Left hindlimb (tissue), 1 donor: ENCODE measurements at regions not wholly inside any gene's neighbourhood (a gene's known extent, or its start where the extent isn't known, plus 50 kb on each side); places are given as distances from the start of the nearest gene placed in this dataset.

Experiments used
- DNase-seq: peaks from one replicate; pipeline ENCODE4 v3.0.0-alpha.2; 2018

DNA sequence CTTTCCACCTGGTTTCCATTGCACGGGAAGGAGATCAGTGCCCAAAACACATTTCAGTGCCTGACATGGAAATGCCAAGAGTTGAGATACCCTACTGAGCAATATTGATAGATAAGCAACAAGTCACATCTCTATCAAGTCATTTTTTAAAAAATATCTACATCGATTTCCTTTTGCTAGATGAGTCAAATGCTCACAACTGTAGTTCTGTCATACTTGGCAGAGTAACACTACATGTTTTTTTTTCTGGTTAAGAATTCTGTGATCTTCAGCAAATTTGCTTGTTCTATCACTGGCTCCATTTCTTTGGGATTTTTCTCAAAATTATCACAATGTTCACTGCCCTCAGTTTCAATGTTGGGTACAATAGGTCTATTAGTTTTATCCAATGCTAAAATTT, 145.4 kb downstream of the ZC3H11B start:
- no peak for DNase-seq

DNA sequence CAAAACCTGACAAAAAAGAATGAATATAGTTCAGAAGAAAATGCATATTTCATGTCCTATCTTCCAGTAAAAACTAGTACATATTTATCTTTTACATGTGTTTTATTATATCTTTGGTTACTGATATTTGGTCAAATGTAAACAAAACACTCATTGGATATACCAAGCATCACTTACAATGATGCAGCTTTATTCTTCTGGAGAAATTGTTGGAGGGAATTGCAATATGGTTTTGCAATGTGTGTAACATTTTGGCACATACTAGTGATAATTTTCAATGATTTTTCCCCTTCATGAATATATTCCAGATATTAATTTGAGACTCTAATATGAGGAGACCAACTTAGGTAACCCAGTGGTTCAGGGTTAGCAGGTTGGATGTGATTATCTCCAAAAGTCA, 146.1 kb downstream of the ZC3H11B start:
- DNase-seq = no peak

DNA sequence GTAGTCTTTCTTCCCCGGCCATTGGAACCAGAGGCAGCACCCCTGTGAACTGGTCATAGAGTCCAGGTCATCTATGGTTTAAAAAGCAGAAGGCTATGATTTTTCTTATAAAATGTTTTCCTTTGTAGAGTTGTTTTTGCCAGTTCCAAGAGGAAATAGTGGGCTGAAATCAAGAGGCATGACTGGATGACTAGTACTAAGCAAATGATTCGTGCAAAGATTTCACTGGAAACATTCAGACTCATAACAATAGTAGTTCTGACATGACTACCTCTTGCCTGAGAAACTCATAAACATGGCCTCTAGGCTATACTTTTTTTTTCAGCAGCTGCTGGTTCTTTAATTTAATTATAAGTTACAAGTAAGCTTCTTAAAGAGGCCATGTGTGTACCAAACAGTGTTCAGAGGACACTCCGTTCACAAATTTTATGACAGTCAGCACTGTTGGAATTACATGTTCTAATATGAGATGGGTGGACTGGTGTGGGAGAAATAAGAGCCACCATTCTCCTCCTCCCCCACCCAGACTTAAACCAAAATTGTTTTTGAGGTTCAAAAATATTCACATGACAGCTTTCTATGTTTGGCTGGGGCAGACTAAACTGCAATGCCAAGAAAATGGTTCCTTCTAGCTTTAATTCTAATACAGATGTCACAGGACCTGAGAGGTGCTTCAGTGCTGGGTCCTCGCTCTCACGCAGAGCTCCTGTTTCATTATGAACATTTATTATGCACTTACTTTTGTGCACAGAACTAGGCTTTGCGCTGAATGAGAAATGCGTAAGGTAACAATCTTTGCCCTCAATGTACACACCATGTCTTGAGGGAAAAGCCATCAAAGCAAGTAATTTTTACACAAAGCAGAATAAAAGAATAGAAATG, 147.5 kb downstream of the ZC3H11B start:
- DNase-seq = no peak

DNA sequence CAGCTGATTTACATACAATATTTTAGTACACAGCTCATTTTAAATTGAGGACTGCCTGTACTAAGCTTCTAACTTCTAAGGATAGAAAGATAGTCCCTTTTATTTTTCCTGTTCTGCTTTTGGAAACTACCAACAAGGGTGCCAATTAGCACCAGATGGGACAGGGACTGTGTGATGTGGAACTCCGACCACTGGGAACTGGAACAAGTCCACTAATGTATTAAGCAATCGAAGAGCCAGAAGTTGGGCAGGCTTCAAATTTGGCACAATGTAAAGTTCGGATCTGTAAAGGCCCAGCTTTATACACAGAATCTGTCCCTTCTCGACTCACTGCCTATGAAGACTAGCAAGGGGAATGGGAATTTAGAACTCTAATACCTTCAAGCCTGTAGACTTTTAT, 149.3 kb downstream of the ZC3H11B start:
- peak; percentile 38 for DNase-seq

DNA sequence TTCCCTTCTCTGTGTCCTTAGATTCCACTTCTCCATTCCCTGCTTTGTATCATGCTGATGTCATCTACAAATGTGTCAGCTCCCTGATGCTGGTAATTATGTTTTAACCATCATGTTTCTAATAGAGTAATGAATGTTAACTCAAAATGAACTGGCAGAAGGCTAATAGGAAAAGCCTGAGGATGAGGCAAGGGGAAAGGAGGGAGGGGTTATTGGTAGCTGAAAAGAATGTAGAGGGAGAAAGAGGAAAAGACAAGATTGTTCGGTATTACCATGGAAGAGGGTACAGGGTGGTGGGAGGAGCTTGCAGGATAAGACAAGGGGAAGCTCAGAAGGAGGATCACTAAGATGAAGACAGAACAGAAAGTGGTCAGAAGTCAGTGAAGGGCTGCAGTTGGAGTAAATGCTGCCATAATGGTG, 150.9 kb downstream of the ZC3H11B start:
- no peak for DNase-seq

DNA sequence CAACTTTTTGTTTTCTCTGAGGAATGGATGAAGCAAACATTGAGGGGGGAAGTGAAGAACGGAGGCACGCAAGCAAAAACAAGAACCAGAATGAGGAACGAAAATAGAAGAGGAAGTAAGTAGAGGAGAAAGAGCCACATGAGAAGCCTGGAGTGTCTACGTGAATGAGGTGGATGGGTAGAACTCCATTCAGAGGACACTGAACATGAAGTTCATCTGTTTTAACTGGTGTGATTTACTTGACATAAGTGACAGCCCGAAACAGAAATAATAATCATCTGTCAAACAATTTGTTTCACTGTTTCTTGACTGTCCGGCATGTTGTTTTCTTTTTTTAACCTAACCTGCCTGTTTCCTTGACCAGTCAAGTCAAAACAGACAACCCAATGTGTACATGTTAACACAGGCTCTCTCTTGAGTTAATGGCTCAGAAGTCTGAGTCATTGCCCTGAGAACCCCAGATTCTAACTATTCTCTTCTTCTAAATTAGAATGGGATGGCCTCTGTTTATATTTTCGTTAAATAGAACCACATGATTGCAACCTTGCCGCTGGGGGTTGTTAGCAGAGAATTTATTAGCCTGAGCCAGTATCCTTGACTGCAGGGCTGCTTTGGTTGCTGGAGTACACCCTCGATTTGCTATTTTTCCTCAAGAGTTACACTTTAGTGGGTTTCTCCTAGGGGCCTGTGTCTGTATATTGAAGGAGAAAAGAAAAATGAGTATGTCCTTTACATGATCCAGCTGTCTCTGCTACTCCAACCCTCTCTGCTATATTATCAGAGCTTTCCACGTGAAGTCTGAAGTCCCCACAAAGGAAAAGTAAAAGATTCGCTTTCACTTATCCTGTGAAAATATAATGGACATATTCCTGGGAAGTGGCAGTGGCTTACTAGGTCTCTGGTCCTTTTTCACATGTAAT, 151.7 kb downstream of the ZC3H11B start:
- no peak for DNase-seq

DNA sequence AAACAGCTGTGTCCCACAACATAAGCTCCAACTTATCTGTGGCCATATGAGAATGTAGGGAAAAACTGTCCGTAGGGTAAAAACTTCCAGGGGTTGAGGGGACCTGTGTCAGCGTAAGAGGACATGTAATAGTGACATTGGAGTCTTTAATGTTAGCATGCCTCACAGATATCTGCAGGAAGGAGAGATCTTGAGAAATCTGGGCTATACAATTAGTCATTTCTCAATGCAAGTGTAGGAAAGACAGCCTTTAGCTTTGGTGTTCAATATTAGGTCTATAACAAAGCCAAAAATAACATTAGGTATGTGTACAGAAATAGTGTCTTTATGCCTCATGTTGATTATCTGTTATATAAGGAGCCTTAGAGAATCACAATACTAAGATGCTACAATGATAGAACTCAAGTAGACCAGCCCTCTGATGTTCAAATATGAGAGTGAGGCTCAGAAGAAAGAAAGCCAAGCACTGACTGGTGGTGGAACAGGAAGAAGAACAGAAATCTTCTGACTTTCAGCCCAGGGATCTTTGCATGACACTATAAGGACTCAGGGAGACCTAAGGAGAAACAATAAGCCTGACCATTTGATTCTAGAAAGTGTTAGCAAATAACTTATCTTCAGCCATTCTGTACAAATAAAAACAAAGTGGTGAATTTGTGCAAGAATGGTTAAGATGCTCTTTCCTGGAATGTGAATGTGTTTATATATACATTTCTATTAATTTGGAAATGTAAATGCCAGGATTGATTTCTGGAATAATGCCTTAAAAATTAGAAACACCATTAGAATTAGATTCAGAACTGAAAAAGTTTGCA, 152.6 kb downstream of the ZC3H11B start:
- DNase-seq = no peak

DNA sequence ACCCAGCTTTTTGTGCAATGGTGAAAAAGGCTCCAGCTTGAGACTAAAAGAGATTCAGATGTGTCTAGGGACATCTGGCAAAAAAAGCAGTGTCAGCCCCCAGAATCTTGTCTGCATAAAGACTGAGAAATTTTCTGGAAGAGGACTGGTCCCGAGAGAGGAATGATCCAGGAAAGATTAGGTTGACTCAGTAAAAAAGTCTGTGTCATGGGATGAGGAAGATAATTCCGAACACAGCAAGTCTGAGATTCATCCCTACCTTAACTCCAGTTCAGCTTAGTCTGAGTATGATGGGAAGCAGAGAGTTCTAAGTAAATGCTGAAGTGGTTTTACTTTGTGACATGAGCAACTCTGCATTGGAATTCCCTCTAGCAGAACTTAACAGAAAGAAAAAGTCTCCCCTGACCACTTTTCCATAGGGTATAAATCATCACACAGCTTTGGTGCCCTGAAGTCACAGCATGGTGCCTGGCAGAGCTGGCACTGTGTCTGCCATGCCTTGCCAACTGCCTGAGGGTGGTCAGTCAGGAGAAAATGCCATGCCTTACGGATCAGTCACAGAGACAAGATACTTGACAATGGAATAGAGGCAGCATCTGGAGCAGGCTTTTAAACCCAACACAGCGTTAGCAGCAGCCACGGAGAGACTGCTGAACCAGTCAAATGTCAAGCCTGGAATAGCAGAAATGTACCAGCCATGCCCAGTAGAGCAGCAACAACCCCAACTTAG, 153.4 kb downstream of the ZC3H11B start:
- DNase-seq = no peak

DNA sequence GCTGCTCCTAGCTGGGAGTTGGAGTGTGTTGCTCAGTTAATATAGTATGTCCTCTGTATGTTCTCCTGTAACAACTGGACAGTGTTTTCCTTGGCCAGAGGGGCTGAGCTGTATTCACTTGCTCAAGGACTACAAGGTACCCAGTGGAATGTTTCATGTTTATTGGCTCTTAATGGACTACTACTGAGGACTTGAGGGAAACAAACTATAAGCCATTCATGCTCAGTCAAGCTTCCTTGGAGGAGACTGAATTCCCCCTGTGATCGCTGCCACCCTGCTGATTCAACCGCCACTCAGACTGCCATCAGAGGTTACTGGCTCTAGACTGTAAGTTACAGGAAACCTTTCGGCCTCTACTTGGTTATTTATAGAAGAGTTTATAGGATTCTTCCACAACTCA, 166.6 kb downstream of the ZC3H11B start:
- no peak for DNase-seq

DNA sequence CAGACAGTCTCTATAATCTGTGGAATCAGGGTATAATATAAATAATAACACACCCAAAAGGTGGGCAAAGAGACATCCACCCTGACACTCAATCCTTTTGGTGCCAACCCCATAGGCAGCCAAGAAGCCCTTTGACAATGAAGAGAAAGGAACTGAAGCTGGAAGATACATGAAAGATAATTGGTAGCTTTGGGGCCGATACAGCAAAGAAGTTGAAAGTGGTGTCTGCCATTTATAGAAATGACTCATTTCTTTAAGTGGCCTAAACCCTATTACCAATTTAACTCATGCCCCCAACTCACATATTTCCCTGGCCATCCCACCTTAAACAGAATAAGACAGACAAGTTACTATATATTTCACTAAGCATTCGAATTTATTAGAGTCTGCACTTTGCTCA, 167.0 kb downstream of the ZC3H11B start:
- no peak for DNase-seq

DNA sequence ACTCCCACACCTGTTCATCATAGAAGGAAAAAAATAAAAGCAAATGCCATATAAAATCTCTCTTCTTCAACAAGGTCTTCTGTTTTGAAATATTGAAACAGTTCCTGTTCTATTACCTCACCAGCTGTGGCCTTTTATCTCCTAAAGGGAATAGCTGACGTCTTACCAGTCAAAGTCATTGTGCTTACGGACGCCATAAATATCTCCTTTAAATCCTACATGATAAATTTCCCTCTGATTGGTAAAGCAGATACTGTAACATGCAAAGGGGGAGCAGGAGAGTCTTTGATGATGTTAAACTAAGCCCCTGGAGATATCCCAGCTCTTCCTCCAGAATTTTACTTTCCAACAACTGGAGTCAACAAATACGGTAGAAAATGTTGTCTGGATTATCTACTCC, 168.4 kb downstream of the ZC3H11B start:
- no peak for DNase-seq

DNA sequence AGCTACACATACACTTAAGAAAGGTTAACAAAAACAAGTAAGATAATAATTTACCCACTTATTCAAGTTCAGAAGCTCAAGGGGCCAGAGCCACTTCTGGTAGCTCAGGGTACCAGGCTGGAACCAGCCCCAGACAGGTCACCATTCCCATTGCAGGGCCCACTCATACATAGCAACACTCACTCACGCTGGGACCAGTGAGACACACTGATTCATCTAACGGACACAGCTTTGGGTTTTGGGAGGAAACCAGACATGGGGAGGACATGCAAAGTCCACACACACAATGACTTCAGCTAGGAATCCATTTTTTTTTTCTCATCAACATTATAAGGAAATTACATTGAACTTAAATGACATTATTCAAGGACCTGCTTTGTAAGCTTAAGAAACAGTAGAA, 169.1 kb downstream of the ZC3H11B start:
- DNase-seq = no peak

DNA sequence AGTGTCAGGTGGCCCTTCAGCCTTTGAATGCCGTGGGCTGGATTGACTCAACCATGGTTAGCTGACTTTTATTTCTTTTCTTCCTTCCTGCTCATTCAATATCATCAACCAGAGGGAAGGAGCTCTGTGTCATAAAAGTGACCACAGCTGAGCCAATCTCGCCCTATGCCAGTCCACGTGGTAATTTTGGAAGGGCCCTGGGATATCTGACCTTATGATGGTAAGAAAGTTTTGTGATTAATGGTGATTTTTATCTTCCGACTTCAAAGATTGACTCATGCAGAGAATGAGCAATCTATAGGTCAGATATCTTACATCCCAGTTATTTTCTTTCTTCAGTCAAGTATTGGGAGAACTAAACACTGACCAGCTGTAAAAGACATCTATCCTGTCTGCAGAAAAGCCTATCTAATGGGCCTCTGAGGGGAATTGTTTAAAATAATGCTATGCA, 170.3 kb downstream of the ZC3H11B start:
- no peak for DNase-seq

DNA sequence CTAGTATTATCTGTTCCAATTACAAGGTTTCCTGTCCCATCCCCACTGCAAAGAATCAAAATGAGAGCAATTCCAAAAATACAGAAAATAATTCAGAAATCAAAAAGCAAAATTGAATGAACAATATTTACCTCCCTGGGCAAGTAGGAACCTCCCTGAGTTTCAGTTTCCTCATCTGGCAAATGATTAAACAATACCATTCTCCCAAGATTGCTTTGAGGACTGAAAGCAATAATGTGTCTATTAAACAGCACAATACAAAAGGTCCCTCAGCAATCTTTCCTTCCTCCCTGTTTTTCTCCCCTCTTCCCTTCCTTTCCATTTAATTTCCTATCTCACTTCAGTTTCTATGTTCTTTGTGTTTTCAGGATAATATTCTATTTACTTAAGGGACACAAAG, 171.0 kb downstream of the ZC3H11B start:
- DNase-seq = no peak

DNA sequence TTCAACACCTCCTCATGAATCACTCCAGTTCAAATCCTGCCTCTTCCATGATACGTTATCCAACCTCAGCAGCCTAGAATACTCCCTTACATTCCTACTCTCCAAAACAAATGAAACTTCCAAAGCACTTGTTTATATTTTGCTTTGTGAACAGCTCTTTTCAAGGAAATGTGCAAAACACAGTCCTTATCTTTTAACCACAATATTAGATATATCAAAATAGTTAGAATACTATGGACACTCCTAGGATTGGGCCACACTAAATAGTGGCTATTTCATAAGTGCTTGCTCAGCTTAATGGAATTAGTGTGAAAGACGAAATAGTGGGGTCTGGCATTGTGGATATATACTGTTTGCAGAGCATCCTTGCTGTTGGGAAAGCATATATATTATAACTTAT, 173.5 kb downstream of the ZC3H11B start:
- no peak for DNase-seq

DNA sequence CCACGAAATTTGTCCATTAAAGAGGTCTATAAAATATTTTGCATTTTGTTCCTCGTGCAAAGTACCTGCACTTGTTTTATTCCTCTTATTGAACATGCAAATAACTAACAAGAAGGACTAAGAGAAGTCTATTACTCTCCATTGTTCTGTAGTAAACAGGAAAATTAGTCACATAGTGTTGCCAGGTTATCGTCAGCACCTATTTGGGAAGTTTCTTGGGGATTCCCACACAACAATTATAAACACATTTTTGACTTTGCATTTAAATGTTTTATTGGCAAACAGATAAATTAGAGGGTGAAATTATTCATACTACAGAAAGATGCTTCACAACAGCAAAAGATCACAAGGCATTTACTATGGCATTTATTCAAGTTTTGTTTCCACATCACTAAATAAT, 174.5 kb downstream of the ZC3H11B start:
- no peak for DNase-seq

DNA sequence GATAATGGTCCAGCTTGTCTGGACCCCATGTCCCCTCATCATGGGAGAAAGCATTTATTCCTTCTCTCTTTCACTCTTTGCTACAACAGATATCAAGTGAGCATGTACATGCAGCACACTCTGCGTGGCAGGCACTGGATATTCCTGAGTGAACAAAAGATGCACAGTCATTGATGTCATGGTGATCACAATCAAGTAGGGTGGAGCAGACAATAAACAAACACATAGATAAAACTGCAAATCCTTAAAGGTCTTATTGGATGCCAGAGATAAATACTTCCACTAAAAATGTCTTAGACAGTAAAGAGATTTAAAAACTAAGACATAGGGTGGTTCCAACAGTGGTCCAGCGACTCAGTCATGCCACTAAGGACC, 178.0 kb downstream of the ZC3H11B start:
- no peak for DNase-seq

DNA sequence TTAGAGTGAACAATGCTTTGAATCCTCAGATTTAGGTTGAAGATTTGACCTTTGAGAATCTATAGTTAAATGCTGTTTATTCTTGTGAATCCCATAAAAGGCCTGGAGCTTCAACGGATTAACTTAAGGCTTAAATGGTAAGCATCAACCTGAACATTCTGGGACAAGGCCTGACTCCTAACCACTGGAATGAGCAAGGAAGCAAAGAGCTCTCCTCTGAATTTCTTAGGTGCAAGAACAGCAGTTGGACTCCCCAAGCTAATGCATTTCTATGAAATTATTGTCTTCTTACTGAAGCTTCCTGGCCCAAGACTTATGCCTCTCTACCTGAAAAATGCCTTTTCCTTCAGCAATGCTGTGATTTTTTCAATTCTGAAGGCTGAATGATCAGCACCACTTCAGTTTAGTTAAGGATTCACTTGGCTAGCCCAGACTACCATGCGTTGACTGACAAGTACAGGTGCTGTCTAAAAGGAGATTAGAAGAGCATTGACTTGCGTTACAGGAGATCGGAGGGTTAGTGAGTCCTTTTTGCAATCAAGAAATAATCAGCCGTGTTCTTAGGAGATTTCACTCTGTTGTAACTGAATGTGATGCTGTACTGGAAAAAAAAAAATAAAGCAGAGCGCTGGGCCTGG, 178.5 kb downstream of the ZC3H11B start:
- no peak for DNase-seq

DNA sequence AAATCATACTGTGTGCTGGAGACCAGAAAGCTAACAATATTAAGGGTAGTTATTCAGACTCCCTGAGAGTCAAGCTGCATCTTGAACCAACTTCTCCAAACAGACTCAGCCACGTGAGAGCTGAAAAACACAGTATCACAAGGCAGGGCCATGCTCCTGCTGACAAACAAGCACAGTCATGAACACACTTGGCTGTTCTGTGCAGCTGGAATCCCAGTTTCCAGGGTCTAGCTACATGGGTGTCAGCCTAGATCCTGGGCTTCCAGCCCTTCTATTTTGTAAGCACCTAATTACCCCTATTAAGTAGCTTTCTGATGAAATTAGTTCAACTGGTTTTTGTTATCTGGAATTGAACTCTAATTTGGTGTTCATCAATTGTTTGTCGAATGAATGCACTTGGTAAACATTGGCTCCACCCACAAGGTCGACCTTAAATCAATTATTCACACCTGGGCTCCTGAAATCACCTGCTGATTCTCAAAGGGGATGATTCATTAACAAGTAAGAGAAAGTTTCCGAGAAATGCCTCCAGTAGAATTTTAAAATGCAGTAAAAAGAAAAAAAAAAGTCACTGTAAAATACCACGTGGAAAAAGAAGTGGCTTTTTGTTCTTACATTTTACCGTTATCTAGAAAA, 179.3 kb downstream of the ZC3H11B start:
- no peak for DNase-seq

DNA sequence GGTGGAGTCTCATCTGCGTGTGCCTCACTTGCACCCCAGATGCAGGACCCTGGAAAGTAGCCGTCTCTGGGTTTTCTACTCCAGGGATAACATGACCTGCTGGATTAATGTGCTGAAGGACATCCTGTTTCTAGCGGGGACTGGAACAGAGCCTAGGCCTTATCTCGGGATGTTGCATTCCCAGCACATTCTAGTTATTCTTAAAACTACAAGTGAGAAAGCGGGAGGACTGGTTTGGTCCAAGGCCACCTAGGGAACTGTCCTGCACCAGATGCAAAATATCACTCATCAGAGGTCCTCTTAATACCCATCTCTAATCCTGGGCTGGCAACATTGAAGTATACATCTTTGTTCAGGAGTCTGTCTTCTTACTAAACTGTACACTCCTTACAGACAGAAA, 179.9 kb downstream of the ZC3H11B start:
- no peak for DNase-seq

DNA sequence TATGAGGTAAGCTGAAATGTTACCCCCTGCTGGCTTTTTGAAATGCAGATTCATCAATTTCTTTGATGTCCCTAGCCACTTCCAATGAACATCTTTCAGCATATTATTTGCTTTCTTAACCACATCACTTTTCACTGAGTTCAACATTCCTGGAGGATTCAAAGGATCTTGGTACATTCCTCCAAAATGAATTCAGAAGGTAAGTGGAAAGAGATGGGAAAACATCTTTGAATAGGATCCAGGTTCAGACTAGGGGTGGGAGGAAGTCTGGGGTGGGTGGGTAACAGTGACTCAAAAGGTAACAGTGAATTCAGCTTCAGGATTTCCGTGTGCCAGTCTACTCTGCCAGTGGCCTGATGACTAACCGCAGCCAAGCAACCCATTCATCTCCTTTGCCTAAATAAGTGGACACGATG, 180.7 kb downstream of the ZC3H11B start:
- no peak for DNase-seq
